HL-60 (cell line): ENCODE measurements at regions not wholly inside any gene's neighbourhood (a gene's known extent, or its start where the extent isn't known, plus 50 kb on each side); places are given as distances from the start of the nearest gene placed in this dataset.

Source experiments
- POLR2AphosphoS5 ChIP-seq: IDR thresholded peaks from 2 replicates; pipeline ENCODE4 v1.6.1; 2012; ENCODE audit warnings: low read depth
- REST ChIP-seq: IDR thresholded peaks from 2 replicates; pipeline ENCODE4 v1.6.1; 2012; ENCODE audit warnings: low read depth; ENCODE audit not compliant: insufficient replicate concordance
- SPI1 ChIP-seq: IDR thresholded peaks from 2 replicates; pipeline ENCODE4 v1.6.1; 2012; ENCODE audit warnings: low read depth, mild to moderate bottlenecking, borderline replicate concordance
- TF ChIP-seq, protein P1 (sequence below): IDR thresholded peaks from one replicate; pipeline ENCODE4 v1.5.1; 2011; ENCODE audit warnings: low read length, control low read depth, inconsistent platforms; ENCODE audit not compliant: insufficient read depth

DNA sequence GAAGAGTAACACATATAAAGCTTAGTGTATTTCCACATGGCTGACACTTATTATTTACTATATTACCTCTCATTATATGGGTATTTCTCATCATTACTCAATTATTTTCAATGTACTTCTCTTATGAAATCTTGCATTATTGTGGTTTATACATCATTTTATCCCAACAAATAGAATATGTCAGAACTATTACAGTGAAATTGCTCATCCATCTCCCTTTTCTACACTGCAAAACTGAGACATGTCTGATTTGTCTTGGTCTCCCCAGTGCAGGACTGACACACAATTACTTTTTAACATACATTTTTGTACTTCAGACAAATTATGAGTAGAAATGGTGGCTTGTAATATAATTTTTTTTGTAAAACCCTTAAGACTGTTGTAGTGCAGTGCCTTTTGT is 600.9 kb downstream of the PLCL1 start:
- TF ChIP-seq, protein P1, sequence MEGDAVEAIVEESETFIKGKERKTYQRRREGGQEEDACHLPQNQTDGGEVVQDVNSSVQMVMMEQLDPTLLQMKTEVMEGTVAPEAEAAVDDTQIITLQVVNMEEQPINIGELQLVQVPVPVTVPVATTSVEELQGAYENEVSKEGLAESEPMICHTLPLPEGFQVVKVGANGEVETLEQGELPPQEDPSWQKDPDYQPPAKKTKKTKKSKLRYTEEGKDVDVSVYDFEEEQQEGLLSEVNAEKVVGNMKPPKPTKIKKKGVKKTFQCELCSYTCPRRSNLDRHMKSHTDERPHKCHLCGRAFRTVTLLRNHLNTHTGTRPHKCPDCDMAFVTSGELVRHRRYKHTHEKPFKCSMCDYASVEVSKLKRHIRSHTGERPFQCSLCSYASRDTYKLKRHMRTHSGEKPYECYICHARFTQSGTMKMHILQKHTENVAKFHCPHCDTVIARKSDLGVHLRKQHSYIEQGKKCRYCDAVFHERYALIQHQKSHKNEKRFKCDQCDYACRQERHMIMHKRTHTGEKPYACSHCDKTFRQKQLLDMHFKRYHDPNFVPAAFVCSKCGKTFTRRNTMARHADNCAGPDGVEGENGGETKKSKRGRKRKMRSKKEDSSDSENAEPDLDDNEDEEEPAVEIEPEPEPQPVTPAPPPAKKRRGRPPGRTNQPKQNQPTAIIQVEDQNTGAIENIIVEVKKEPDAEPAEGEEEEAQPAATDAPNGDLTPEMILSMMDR, result no peak
- TF ChIP-seq POLR2AphosphoS5 (no peak), REST (no peak), SPI1 (no peak)
